ENCODE measurements at regions not wholly inside any gene's neighbourhood (a gene's known extent, or its start where the extent isn't known, plus 50 kb on each side); places are given as distances from the start of the nearest gene placed in this dataset.

GRCh38 chr20:48425321-48425720 is 402.5 kb downstream of the PREX1 start (continued):
- no peak for TF ChIP-seq ZNF207 (IDR thresholded peaks at IDR 0.05; ENCODE audit: borderline replicate concordance)

- Histone ChIP-seq H3K79me2 (ENCODE audit: insufficient read depth, low read length) (no peaks in the 10 kb centered on the region), H3K4me1 (ENCODE audit: insufficient read depth, low read length) (no peaks in the 10 kb centered on the region), H4K20me1 (ENCODE audit: insufficient read depth, low read length) (no peaks in the 10 kb centered on the region), H3K9ac (ENCODE audit: insufficient read depth, low read depth, low read length) (no peak overlapping the region), H3K27ac (ENCODE audit: extremely low read length, insufficient read depth, low read length) (no peak overlapping the region), H3K27me3 (ENCODE audit: control insufficient read depth in 1 of 2, insufficient read depth in 2 of 2, low read length in 2 of 2) (peaks cover 0 to 42% of the 10 kb centered on the region in 2 experiments; a peak in 2 of 5 replicates), H3K9me3 (ENCODE audit: low read length) (no peaks in the 10 kb centered on the region), H2AFZ (ENCODE audit: low read length) (no peak overlapping the region), H3K4me2 (ENCODE audit: low read depth, low read length) (no peak overlapping the region), H3K4me3 (replicated peaks in 1 of 3; ENCODE audit: insufficient read depth in 1 of 3, low read depth in 2 of 3, low read length in 3 of 3) (no peak overlapping the region), H3K36me3 (replicated peaks in 1 of 2; ENCODE audit: control insufficient read depth in 1 of 2, insufficient read depth in 2 of 2, low read length in 2 of 2) (no peaks in the 10 kb centered on the region)
- BruUV-seq (replicated peaks): no TSS peak
- no peak for DNase-seq (ENCODE audit: low spot score)
- ChIA-PET CTCF (ENCODE audit: low intra/inter-chr PET ratio, low total read pairs) (interaction anchor here (1.7 kb wide), 1 partner anchor 199 kb away, joined by 5 read pairs; no protein-coding TSS in a partner anchor), POLR2A (no interaction called here)
- ATAC-seq: no peak
- FAIRE-seq: no peak
- intact Hi-C loops (cut with micrococcal nuclease; ENCODE audit: unreplicated experiment) (no loop called here), in situ Hi-C loops (cut with HindIII; ENCODE audit: extremely low pct_ligation_motif_present, low pct_unique_long_range_greater_than_20kb) (loop anchor here (25.0 kb wide), 1 partner anchor 190 kb away; no protein-coding TSS in a partner anchor)
- WGBS (ENCODE audit: low lambda C conversion rate): 23% methylated on average over 3 of the region's 3 CpGs
- TF ChIP-seq ZBTB40 (IDR thresholded peaks at IDR 0.05) (no peak), ZBTB40 (CRISPR knock-in tag; IDR thresholded peaks at IDR 0.05) (peak; percentile 33; the same call in 1 of the 2 replicates), SCMH1 (CRISPR knock-in tag; IDR thresholded peaks at IDR 0.05; ENCODE audit: borderline replicate concordance) (no peak), KDM5B (CRISPR knock-in tag; IDR thresholded peaks at IDR 0.05; ENCODE audit: borderline replicate concordance) (no peak), NCOR1 (IDR thresholded peaks at IDR 0.05; ENCODE audit: borderline replicate concordance, low read length) (no peak), ZNF737 (CRISPR knock-in tag; IDR thresholded peaks at IDR 0.05; ENCODE audit: borderline replicate concordance) (no peak), ZNF207 (IDR thresholded peaks at IDR 0.05; ENCODE audit: borderline replicate concordance) (no peak), MZF1 (CRISPR knock-in tag; IDR thresholded peaks at IDR 0.05; ENCODE audit: borderline replicate concordance) (no peak)
These were observed 405.4 kb downstream of the PREX1 start for GRCh38 chr20:48422242-48422960.
